Stimulated activated CD4-positive, alpha-beta T cell treated with anti-CD3 and anti-CD28 coated beads, Interleukin-1b, Interleukin-23, amount 100 ng/mL, for 1 hour (primary cell): ENCODE measurements at regions not wholly inside any gene's neighbourhood (a gene's known extent, or its start where the extent isn't known, plus 50 kb on each side); places are given as distances from the start of the nearest gene placed in this dataset.
A peak's percentile ranks its signal among the peaks of the same experiment; 100 is the strongest.
"Not testable (repeated sequence)": the region's sequence is repeated elsewhere in the genome, so short reads cannot be mapped to it uniquely, and the experiment has no call there.

ENCODE experiments used
- DNase-seq, 2 donors: peaks; one replicate each; pipeline ENCODE4 v3.0.0-alpha.2; 2020; ENCODE audit warnings: low read depth in 2 of 2

- DNase-seq, result no peak
Observed at GRCh38 chr1:148264374-148265276, 112.5 kb upstream of the NBPF11 start.

- DNase-seq, result no peak
Observed at GRCh38 chr1:148263906-148264255, 111.8 kb upstream of the NBPF11 start.

DNA sequence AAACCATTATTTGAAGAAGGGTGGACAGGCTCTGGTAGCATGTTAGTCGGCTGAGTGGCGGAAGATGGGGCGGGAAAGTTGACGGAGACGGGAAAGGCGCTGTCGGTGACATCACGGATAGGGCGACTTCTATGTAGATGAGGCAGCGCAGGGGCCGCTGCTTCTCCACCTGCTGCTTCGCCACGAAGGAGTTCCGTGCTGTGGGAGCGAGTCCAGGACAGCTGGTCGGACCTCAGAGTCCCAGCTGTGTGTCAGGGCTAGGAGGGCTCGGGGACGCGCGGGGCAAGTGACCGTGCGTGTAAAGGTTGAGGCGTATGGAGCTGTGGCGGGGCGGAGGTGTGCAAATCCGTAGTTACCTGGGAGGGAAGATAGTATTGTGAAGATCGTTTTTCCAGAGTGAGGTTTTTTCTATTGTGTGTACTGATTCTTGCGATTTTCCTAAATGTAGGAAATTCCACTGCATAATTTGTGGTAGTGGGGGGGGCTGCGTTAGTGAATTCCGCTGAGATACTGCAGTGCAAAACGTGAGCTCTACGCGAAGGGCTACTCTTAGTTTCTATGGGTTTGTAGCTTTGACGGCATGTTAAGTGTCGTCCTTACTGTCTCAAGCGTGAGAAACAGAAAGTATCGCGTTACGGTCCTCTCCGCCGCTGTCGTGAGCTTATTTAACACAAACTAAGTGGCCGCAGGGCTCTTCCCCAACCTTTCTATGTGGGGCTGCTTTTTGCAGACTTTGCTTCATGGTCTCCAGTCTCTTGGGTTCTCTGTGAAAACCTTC, 111.2 kb upstream of the NBPF11 start:
- peak in 1 of 2 donors; percentile 25 for DNase-seq

DNA sequence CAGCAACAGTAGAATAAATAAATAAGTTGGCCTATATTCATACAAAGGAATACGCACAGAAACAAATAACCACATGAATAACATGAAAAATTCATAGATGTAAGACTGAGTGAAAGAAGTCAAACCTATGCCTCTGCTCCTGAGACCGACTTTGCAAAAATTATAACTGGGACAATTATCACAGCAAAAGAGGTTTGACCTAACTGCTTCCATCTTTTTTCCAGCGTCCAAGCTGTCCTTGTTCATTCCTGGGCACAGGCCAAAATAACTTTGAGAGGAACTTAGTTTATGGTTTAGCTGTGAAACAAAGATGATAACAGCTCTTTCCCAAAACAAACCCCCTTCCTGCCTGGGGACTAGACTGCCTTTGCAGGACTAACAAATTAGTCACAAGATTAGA, 109.6 kb upstream of the NBPF11 start:
- DNase-seq, result not testable (repeated sequence)

GRCh38 chr1:148257886-148258285, 105.8 kb upstream of the NBPF11 start:
- not testable (repeated sequence) for DNase-seq

DNA sequence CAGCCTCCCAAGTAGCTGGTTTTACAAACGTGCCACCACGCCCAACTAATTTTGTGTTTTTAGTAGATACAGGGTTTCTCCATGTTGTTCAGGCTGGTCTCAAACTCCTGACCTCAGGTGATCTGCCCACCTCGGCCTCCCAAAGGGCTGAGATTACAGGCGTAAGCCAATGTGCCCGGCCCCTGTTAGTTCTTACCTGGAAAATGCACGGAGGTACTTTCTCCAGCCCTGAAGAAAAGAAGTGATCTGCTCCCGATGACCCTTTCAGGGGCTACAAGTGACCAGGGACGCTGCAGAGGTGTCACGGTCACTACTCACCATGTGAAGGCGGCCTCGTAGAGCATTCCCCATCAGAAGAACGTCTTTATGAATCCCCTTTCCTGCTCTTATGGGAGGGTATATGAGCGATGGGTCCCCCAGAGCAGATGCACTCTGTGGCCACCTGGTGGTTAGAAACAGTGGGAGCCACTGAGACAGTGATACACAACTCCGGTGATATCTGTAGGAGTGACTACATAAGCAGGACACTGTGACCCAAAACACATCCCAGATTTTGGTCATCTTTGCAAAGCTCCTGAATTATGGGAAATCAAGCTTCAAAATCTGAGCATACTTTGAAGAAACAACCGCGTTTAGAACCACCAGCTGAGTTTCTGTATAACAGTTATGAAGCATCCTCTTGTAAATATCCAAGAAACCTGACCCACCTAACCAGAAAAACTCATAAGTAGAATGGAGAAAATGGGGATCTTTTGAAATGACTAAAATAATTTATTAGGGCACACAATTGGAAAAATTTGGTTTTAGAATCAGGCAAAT, 102.7 kb upstream of the NBPF11 start:
- not testable (repeated sequence) for DNase-seq

- not testable (repeated sequence) for DNase-seq
Observed at GRCh38 chr1:148253808-148254207, 101.7 kb upstream of the NBPF11 start.

- DNase-seq, result not testable (repeated sequence)
Observed at GRCh38 chr1:148248798-148249197, 96.7 kb upstream of the NBPF11 start.

DNA sequence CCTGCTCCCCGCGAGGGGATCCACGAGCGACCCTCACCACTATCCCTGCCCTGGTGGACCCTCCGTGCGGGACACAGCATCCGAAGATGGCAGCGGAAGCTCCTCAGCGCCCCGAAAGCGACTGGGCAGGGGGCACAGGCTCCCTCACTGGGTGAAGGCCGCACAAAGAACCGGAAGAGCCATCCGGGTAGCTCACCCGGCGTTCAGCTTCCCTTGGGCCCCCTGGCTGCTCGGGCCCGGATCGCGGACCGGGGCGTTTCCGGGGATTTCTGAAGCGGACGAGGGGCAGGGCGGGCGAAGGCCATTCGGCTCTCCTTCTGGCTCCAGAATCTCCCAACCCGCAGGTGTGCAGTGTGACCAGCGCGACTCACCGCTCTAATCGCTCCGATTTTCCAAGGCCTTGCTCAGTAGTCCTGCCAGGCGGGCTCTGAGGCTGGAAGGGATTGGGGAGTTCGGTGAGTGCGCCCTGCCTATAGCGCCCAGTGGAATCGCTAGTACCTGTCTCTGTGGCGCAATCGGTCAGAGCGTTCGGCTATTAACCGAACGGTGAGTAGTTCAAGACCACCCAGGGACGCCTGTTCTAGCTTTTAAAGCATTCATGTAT, 94.3 kb upstream of the NBPF11 start:
- not testable (repeated sequence) for DNase-seq

- not testable (repeated sequence) for DNase-seq
Observed at GRCh38 chr1:148245843-148246242, 93.8 kb upstream of the NBPF11 start.

GRCh38 chr1:148245443-148245842, 93.4 kb upstream of the NBPF11 start:
- not testable (repeated sequence) for DNase-seq

DNA sequence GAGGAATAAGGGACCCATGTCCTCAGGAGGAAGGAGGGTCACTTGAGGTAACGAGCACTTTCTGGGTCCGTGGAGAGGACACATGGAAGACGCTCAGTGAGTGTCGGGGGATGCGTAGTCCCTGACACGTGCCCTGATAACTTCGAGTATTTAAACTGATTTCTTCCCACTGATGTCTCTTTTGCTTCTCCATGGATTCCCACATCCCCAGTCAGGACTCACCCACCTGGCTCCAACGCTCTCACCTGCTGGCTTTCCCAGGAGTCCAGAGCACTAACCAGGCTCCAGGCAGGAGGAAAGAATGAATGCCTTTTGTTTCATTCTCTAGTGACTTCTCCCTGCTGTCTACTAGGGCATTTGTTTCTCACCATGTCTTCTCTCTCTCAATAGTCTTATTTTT, 81.2 kb upstream of the NBPF11 start:
- not testable (repeated sequence) for DNase-seq

GRCh38 chr1:148228846-148229245, 76.8 kb upstream of the NBPF11 start:
- not testable (repeated sequence) for DNase-seq

DNA sequence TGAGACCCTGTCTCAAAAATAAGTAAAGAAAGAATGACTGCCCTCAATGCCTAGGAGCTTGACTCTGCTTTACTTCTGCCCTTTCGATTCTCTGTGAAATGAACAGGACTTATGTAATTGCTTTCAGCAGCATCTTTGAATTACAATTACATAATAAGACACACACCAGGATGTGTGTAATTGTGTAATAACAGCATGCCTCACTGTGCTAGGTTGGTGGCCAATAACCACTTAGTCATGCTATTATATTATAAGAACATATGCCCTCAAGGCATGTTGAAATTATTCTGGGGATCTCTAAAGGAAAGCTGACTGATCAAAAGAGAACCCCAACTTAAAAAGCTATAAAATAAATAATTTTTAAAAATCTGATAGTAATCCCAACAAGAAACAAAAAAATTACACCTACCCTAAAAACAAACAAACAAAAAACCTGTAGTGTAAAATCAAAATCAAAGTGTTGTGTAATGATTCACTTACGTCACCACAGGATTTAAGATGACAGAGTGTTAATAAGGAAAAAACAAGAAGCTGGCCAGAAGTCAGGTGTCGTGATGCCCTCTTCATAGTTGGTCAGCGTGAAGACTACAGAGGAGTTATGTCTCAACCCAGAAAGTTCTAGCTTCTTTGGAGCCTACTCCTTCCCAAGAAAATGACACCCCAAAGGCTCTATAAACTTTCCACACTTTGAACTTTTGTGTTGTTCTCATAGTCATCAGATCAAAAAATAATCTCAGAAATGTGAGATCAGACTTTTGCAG, 70.5 kb upstream of the NBPF11 start:
- DNase-seq, result not testable (repeated sequence)

DNA sequence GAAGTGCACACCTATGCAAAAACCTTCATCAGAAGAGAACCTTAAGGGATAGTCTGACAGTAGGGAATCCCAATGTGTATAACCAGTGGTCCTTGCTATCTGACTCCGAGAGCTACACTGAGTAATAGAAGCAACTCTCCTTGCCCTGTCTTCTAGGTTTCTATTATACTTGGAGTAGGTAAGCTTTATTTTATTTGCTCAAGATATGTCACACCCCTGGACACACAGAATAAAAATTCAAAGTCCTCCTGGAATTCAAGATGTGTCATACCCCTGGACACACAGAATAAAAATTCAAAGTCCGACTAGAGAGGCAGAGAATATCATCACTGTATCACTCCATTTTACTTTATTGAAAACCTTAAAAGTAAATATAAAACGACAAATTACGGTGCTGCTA, 69.5 kb upstream of the NBPF11 start:
- DNase-seq, result not testable (repeated sequence)

- DNase-seq, result not testable (repeated sequence)
Observed at GRCh38 chr1:148219229-148219628, 67.1 kb upstream of the NBPF11 start.

DNA sequence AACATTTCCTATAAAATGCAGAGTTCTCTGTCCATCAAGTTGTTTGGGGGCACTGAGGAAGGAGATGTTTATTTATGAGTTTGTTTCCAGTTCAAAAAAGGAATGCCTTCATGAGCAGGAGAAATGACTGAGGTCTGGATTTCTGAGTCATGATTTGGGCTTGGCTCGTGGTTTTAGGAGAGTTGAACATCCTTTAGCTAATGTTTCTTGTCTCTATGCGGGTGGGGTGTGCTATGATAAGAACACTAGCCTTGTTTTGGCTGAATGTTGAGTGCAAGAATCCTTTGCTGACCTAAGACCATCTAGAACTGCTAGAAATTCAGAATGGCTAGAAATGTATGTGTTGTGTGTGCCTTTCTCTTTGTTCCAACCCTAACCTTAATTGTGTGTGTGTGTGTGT, 59.1 kb upstream of the NBPF11 start:
- DNase-seq, result not testable (repeated sequence)

- DNase-seq, result not testable (repeated sequence)
Observed at GRCh38 chr1:148210624-148211023, 58.5 kb upstream of the NBPF11 start.

- not testable (repeated sequence) for DNase-seq
Observed at GRCh38 chr1:148210166-148210565, 58.1 kb upstream of the NBPF11 start.

DNA sequence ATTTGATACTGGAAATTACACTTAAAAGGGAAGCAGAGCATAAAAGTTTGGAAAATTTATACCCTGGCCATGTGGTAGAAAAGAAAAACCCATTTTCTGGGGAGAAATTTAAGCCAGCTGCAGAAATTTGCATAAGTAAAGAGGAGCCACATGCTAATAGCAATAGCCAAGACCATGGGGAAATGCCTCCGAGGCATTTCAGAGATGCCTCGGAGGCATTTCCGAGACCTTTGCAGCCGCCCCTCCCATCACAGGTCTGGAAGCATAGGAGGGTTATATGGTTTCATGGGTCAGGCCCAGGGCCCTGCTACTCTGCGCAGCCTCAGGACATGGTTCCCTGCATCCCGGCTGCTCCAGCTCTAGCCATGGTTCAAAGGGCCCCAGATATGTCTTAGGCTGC, 49.9 kb upstream of the NBPF11 start:
- DNase-seq, result not testable (repeated sequence)
